ENCODE measurements at regions not wholly inside any gene's neighbourhood (a gene's known extent, or its start where the extent isn't known, plus 50 kb on each side); places are given as distances from the start of the nearest gene placed in this dataset.
A peak's percentile ranks its signal among the peaks of the same experiment; 100 is the strongest.

GRCh38 chr15:37397266-37398022 is 297.1 kb upstream of the MEIS2 start:
- H3K9me3 ChIP-seq (ENCODE audit: control insufficient read depth in 4 of 4, low read length in 3 of 4), result no peaks in the 10 kb centered on the region
- H3K9ac ChIP-seq (ENCODE audit: low read depth in 1 of 2, low read length in 2 of 2), result no peak overlapping the region
- no peak overlapping the region for H3K4me3 ChIP-seq (ENCODE audit: low read depth in 1 of 3, low read length in 3 of 3)
- H3K4me1 ChIP-seq (ENCODE audit: control insufficient read depth in 4 of 4, insufficient read depth in 4 of 4, low read length in 3 of 4), result peaks cover 0 to 3% (median under 1%) of the 10 kb centered on the region in 4 donors
- H3K27me3 ChIP-seq (ENCODE audit: control insufficient read depth in 4 of 4, insufficient read depth in 4 of 4, low read length in 3 of 4), result no peaks in the 10 kb centered on the region
- DNase-seq (ENCODE audit: low spot score), result no peak
- no peak overlapping the region for H3K27ac ChIP-seq (ENCODE audit: low read depth in 1 of 2, low read length in 2 of 2)
- TF ChIP-seq FOXA2 (IDR thresholded peaks at IDR 0.05), result peak; percentile 13
- TF ChIP-seq, protein P1, sequence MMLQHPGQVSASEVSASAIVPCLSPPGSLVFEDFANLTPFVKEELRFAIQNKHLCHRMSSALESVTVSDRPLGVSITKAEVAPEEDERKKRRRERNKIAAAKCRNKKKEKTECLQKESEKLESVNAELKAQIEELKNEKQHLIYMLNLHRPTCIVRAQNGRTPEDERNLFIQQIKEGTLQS (IDR thresholded peaks at IDR 0.05), result peak; percentile 83
- peak; percentile 25 for TF ChIP-seq MAX (IDR thresholded peaks at IDR 0.05)
- TF ChIP-seq JUND (IDR thresholded peaks at IDR 0.05), result peak; percentile 44 to 46
- peak; percentile 25 for TF ChIP-seq YY1 (IDR thresholded peaks at IDR 0.05)
- TF ChIP-seq FOXA1 (IDR thresholded peaks at IDR 0.05), result peak; percentile 25
- peak; percentile 21 to 29 for TF ChIP-seq RAD21 (IDR thresholded peaks at IDR 0.05)
- peak in 1 of 2 donors; percentile 36 for TF ChIP-seq RXRA (IDR thresholded peaks at IDR 0.05)
- no peak for TF ChIP-seq NR2F2 (IDR thresholded peaks at IDR 0.05)
- TF ChIP-seq EGR1 (IDR thresholded peaks at IDR 0.05; ENCODE audit: low read depth in 2 of 2), result no peak
- peak; percentile 35 for TF ChIP-seq ZBTB33 (IDR thresholded peaks at IDR 0.05)
- TF ChIP-seq TAF1 (conservative IDR thresholded peaks at IDR 0.05), result no peak
- peak; percentile 43 to 49 for TF ChIP-seq HNF4A (conservative IDR thresholded peaks at IDR 0.05)
- peak; percentile 27 for TF ChIP-seq SP1 (IDR thresholded peaks at IDR 0.05)
- 56% methylated on average over 3 of the region's 3 CpGs for WGBS
- no peaks in the 10 kb centered on the region for H3K36me3 ChIP-seq (ENCODE audit: control insufficient read depth in 4 of 4, insufficient read depth in 3 of 4, low read depth in 1 of 4, low read length in 3 of 4)

- Histone ChIP-seq H3K36me3 (ENCODE audit: control insufficient read depth in 4 of 4, insufficient read depth in 3 of 4, low read depth in 1 of 4, low read length in 3 of 4) (no peaks in the 10 kb centered on the region), H3K9ac (ENCODE audit: low read depth in 1 of 2, low read length in 2 of 2) (no peak overlapping the region), H3K27ac (ENCODE audit: low read depth in 1 of 2, low read length in 2 of 2) (no peak overlapping the region), H3K9me3 (ENCODE audit: control insufficient read depth in 4 of 4, low read length in 3 of 4) (no peaks in the 10 kb centered on the region), H3K4me1 (ENCODE audit: control insufficient read depth in 4 of 4, insufficient read depth in 4 of 4, low read length in 3 of 4) (no peaks in the 10 kb centered on the region), H3K4me3 (ENCODE audit: low read depth in 1 of 3, low read length in 3 of 3) (no peak overlapping the region), H3K27me3 (ENCODE audit: control insufficient read depth in 4 of 4, insufficient read depth in 4 of 4, low read length in 3 of 4) (no peaks in the 10 kb centered on the region)
- WGBS, result 99% methylated on average over 1 of the region's 1 CpG
- TF ChIP-seq HNF4A (conservative IDR thresholded peaks at IDR 0.05) (no peak), RAD21 (IDR thresholded peaks at IDR 0.05) (no peak), FOXA1 (IDR thresholded peaks at IDR 0.05) (no peak), NR2F2 (IDR thresholded peaks at IDR 0.05) (no peak), SP1 (IDR thresholded peaks at IDR 0.05) (no peak)
- no peak for DNase-seq (ENCODE audit: low spot score)
Measured at GRCh38 chr15:37416103-37416502, 315.8 kb upstream of the MEIS2 start.

- Histone ChIP-seq H3K4me1 (ENCODE audit: control insufficient read depth in 4 of 4, insufficient read depth in 4 of 4, low read length in 3 of 4) (no peaks in the 10 kb centered on the region), H3K27me3 (ENCODE audit: control insufficient read depth in 4 of 4, insufficient read depth in 4 of 4, low read length in 3 of 4) (no peaks in the 10 kb centered on the region), H3K36me3 (ENCODE audit: control insufficient read depth in 4 of 4, insufficient read depth in 3 of 4, low read depth in 1 of 4, low read length in 3 of 4) (no peaks in the 10 kb centered on the region), H3K9ac (ENCODE audit: low read depth in 1 of 2, low read length in 2 of 2) (no peak overlapping the region), H3K9me3 (ENCODE audit: control insufficient read depth in 4 of 4, low read length in 3 of 4) (no peaks in the 10 kb centered on the region), H3K4me3 (ENCODE audit: low read depth in 1 of 3, low read length in 3 of 3) (no peak overlapping the region), H3K27ac (ENCODE audit: low read depth in 1 of 2, low read length in 2 of 2) (no peak overlapping the region)
- WGBS, result 45% methylated on average over 1 of the region's 1 CpG
- DNase-seq (ENCODE audit: low spot score), result no peak
- TF ChIP-seq TAF1 (conservative IDR thresholded peaks at IDR 0.05), result no peak
- TF ChIP-seq HNF4A (conservative IDR thresholded peaks at IDR 0.05), result no peak
- TF ChIP-seq RAD21 (IDR thresholded peaks at IDR 0.05), result no peak
- no peak for TF ChIP-seq RXRA (IDR thresholded peaks at IDR 0.05)
- TF ChIP-seq MAX (IDR thresholded peaks at IDR 0.05), result no peak
- TF ChIP-seq, protein P1 (IDR thresholded peaks at IDR 0.05), result no peak
- TF ChIP-seq FOXA1 (IDR thresholded peaks at IDR 0.05), result no peak
- TF ChIP-seq NR2F2 (IDR thresholded peaks at IDR 0.05), result no peak
- TF ChIP-seq, protein P2, sequence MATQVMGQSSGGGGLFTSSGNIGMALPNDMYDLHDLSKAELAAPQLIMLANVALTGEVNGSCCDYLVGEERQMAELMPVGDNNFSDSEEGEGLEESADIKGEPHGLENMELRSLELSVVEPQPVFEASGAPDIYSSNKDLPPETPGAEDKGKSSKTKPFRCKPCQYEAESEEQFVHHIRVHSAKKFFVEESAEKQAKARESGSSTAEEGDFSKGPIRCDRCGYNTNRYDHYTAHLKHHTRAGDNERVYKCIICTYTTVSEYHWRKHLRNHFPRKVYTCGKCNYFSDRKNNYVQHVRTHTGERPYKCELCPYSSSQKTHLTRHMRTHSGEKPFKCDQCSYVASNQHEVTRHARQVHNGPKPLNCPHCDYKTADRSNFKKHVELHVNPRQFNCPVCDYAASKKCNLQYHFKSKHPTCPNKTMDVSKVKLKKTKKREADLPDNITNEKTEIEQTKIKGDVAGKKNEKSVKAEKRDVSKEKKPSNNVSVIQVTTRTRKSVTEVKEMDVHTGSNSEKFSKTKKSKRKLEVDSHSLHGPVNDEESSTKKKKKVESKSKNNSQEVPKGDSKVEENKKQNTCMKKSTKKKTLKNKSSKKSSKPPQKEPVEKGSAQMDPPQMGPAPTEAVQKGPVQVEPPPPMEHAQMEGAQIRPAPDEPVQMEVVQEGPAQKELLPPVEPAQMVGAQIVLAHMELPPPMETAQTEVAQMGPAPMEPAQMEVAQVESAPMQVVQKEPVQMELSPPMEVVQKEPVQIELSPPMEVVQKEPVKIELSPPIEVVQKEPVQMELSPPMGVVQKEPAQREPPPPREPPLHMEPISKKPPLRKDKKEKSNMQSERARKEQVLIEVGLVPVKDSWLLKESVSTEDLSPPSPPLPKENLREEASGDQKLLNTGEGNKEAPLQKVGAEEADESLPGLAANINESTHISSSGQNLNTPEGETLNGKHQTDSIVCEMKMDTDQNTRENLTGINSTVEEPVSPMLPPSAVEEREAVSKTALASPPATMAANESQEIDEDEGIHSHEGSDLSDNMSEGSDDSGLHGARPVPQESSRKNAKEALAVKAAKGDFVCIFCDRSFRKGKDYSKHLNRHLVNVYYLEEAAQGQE (IDR thresholded peaks at IDR 0.05), result no peak
- TF ChIP-seq GABPA (IDR thresholded peaks at IDR 0.05 in 1 of 2, conservative IDR thresholded peaks at IDR 0.05 in 1 of 2), result no peak
- no peak for TF ChIP-seq EGR1 (IDR thresholded peaks at IDR 0.05; ENCODE audit: low read depth in 2 of 2)
- no peak for TF ChIP-seq HNF4G (IDR thresholded peaks at IDR 0.05)
- no peak for TF ChIP-seq SP1 (IDR thresholded peaks at IDR 0.05)
- no peak for TF ChIP-seq FOXA2 (IDR thresholded peaks at IDR 0.05)
- TF ChIP-seq CTCF (IDR thresholded peaks at IDR 0.05; ENCODE audit: low read depth, low read length, missing input control), result no peak
Measured at GRCh38 chr15:37425541-37425940, 325.2 kb upstream of the MEIS2 start.

Data from liver (tissue), 8 donors.